H1 (cell line): ENCODE measurements at regions not wholly inside any gene's neighbourhood (a gene's known extent, or its start where the extent isn't known, plus 50 kb on each side); places are given as distances from the start of the nearest gene placed in this dataset.

Experiments
- CTCF ChIP-seq, 3 experiments: IDR thresholded peaks; 1 replicate in 2 of 3; 2 replicates in 1 of 3; pipeline versions ENCODE4 v1.5.1 to v1.6.1; 2011; ENCODE audit warnings: low read length in 3 of 3, mild to moderate bottlenecking in 3 of 3, inconsistent platforms in 2 of 3, low read depth in 1 of 3, moderate library complexity in 1 of 3; ENCODE audit not compliant: insufficient read depth in 1 of 3; ENCODE audit errors: control extremely low read depth in 1 of 3
- EZH2 ChIP-seq: fragments of 200-600 bp; sonication (generic); IDR thresholded peaks from 2 replicates; pipeline ENCODE4 v1.7.1; 2012; ENCODE audit warnings: low read depth, mild to moderate bottlenecking, moderate library complexity, low read length, inconsistent platforms; ENCODE audit not compliant: severe bottlenecking
- POLR2AphosphoS5 ChIP-seq: IDR thresholded peaks from 2 replicates; pipeline ENCODE4 v1.6.1; 2011; ENCODE audit warnings: low read depth, low read length
- RXRA ChIP-seq: IDR thresholded peaks from 2 replicates; pipeline ENCODE4 v1.6.1; 2011; ENCODE audit warnings: low read depth, mild to moderate bottlenecking, low read length, moderate library complexity; ENCODE audit not compliant: insufficient read depth
- SRF ChIP-seq: IDR thresholded peaks from 2 replicates; pipeline ENCODE4 v1.6.1; 2011; ENCODE audit warnings: mild to moderate bottlenecking, low read depth, low read length, moderate library complexity

- no peak for TF ChIP-seq CTCF (IDR thresholded peaks at IDR 0.05; ENCODE audit: control extremely low read depth in 1 of 3, insufficient read depth in 1 of 3, low read depth in 1 of 3, low read length in 3 of 3)
- no peak for TF ChIP-seq RXRA
- no peak for TF ChIP-seq POLR2AphosphoS5
- no peak for TF ChIP-seq EZH2
- no peak for TF ChIP-seq SRF
Observed at GRCh38 chr7:114109304-114109703, 190.5 kb upstream of the PPP1R3A start.
